H1 (cell line): ENCODE measurements at regions not wholly inside any gene's neighbourhood (a gene's known extent, or its start where the extent isn't known, plus 50 kb on each side); places are given as distances from the start of the nearest gene placed in this dataset.

Source experiments
- CHD1 ChIP-seq: IDR thresholded peaks from 2 replicates; pipeline ENCODE4 v1.6.1; 2012; ENCODE audit warnings: low read depth, low read length, improper control_type of control experiment
- CHD7 ChIP-seq: fragments of 300-600 bp; sonication (generic); IDR thresholded peaks from 2 replicates; pipeline ENCODE4 v1.7.1; 2012; ENCODE audit warnings: low read length, moderate library complexity, mild to moderate bottlenecking, inconsistent platforms; ENCODE audit not compliant: insufficient replicate concordance
- CTBP2 ChIP-seq: IDR thresholded peaks from 2 replicates; pipeline ENCODE4 v1.7.0; 2011; ENCODE audit warnings: borderline replicate concordance, mild to moderate bottlenecking, moderate library complexity, mixed read lengths, low read length; ENCODE audit not compliant: insufficient read depth, insufficient read length
- EZH2 ChIP-seq: fragments of 200-600 bp; sonication (generic); IDR thresholded peaks from 2 replicates; pipeline ENCODE4 v1.7.1; 2012; ENCODE audit warnings: low read depth, mild to moderate bottlenecking, moderate library complexity, low read length, inconsistent platforms; ENCODE audit not compliant: severe bottlenecking
- GABPA ChIP-seq: IDR thresholded peaks from 2 replicates; pipeline ENCODE4 v1.6.1; 2011; ENCODE audit warnings: mild to moderate bottlenecking, low read length, moderate library complexity, borderline replicate concordance; ENCODE audit not compliant: insufficient read depth
- GTF2F1 ChIP-seq: IDR thresholded peaks from 2 replicates; pipeline ENCODE4 v1.6.1; 2012; ENCODE audit warnings: low read depth, low read length, improper control_type of control experiment, borderline replicate concordance
- POLR2AphosphoS5 ChIP-seq: IDR thresholded peaks from 2 replicates; pipeline ENCODE4 v1.6.1; 2011; ENCODE audit warnings: low read depth, low read length
- RBBP5 ChIP-seq: IDR thresholded peaks from 2 replicates; pipeline ENCODE4 v1.7.1; 2012; ENCODE audit warnings: low read depth, mild to moderate bottlenecking, inconsistent platforms, low read length, moderate library complexity, borderline replicate concordance
- RFX5 ChIP-seq: IDR thresholded peaks from 2 replicates; pipeline ENCODE4 v1.6.1; 2011; ENCODE audit warnings: low read depth, low read length, improper control_type of control experiment, borderline replicate concordance
- RNF2 ChIP-seq: fragments of 200-900, 300-1000 bp; sonication (generic); IDR thresholded peaks from 2 replicates; pipeline ENCODE4 v1.7.1; 2016; ENCODE audit warnings: borderline replicate concordance, low read depth, mild to moderate bottlenecking, antibody characterized with exemption, low read length; ENCODE audit not compliant: poor library complexity, severe bottlenecking; ENCODE audit errors: missing control alignments

DNA sequence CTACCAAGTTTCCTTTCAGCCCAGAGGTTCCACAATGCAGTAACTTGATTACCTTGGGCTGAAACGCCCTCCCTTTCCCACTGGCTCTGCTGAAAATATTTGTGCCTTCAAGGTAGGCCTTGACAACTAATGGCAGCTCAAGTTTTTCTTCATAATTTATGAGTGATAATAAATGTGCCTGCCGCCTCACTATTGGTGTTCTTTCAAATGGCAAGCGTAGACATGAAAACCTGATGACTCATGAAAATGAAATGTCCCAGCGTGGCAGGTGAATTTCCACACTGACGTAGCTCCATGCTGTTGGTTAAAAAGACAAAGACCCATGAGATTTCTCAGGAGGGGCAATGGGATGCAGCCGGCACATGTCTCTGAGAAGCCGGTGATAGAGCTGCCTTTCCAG is 107.2 kb upstream of the GGTLC1 start (continued):
- TF ChIP-seq CHD7 = no peak
- no peak for TF ChIP-seq RBBP5
- TF ChIP-seq CTBP2 = no peak
- no peak for TF ChIP-seq RFX5
- no peak for TF ChIP-seq GABPA
- no peak for TF ChIP-seq RNF2
- TF ChIP-seq POLR2AphosphoS5 = no peak
- no peak for TF ChIP-seq EZH2
- no peak for TF ChIP-seq CHD1
- TF ChIP-seq GTF2F1 = no peak
